Skeletal muscle tissue (tissue), 3 donors: ENCODE measurements at regions not wholly inside any gene's neighbourhood (a gene's known extent, or its start where the extent isn't known, plus 50 kb on each side); places are given as distances from the start of the nearest gene placed in this dataset.

Experiments
- H3K27ac ChIP-seq: one replicate; pipeline ENCODE4 v1.7.0; 2013; ENCODE audit warnings: mild to moderate bottlenecking, low read depth, low read length, inconsistent platforms
- H3K27me3 ChIP-seq, 3 donors: one replicate each; pipeline ENCODE4 v1.7.0; 2013; ENCODE audit warnings: low read length in 3 of 3; ENCODE audit not compliant: control insufficient read depth in 3 of 3, insufficient read depth in 3 of 3
- H3K36me3 ChIP-seq, 3 donors: one replicate each; pipeline ENCODE4 v1.7.0; 2013; ENCODE audit warnings: low read length in 3 of 3; ENCODE audit not compliant: control insufficient read depth in 3 of 3, insufficient read depth in 3 of 3
- H3K4me1 ChIP-seq, 3 donors: one replicate each; pipeline ENCODE4 v1.7.0; 2013; ENCODE audit warnings: low read length in 3 of 3, mild to moderate bottlenecking in 3 of 3; ENCODE audit not compliant: control insufficient read depth in 3 of 3, insufficient read depth in 3 of 3
- H3K4me3 ChIP-seq, 3 donors: one replicate each; pipeline ENCODE4 v1.7.0; 2013; ENCODE audit warnings: low read length in 3 of 3
- H3K9ac ChIP-seq, 3 donors: one replicate each; pipeline ENCODE4 v1.7.0; 2013; ENCODE audit warnings: low read length in 3 of 3, mild to moderate bottlenecking in 3 of 3, moderate library complexity in 2 of 3, low read depth in 1 of 3
- H3K9me3 ChIP-seq, 3 donors: one replicate each; pipeline ENCODE4 v1.7.0; 2013; ENCODE audit warnings: low read length in 3 of 3; ENCODE audit not compliant: control insufficient read depth in 3 of 3
- donor health status: Osteomylitis.

GRCh38 chr2:221203125-221203524, 369.0 kb downstream of the EPHA4 start:
- H3K4me1 ChIP-seq, result no peaks in the 10 kb centered on the region
- H3K4me3 ChIP-seq, result no peak overlapping the region
- H3K27ac ChIP-seq, result no peak overlapping the region
- no peaks in the 10 kb centered on the region for H3K27me3 ChIP-seq
- no peak overlapping the region for H3K9ac ChIP-seq
- H3K36me3 ChIP-seq, result no peaks in the 10 kb centered on the region
- H3K9me3 ChIP-seq, result no peaks in the 10 kb centered on the region

GRCh38 chr2:221203856-221204255, 368.2 kb downstream of the EPHA4 start:
- no peaks in the 10 kb centered on the region for H3K9me3 ChIP-seq
- no peaks in the 10 kb centered on the region for H3K4me1 ChIP-seq
- no peaks in the 10 kb centered on the region for H3K36me3 ChIP-seq
- H3K27me3 ChIP-seq, result no peaks in the 10 kb centered on the region
- no peak overlapping the region for H3K27ac ChIP-seq
- H3K9ac ChIP-seq, result no peak overlapping the region
- H3K4me3 ChIP-seq, result no peak overlapping the region

- Histone ChIP-seq H3K9me3 (no peaks in the 10 kb centered on the region), H3K27me3 (no peaks in the 10 kb centered on the region), H3K4me3 (no peak overlapping the region), H3K27ac (no peak overlapping the region), H3K9ac (no peak overlapping the region), H3K4me1 (no peaks in the 10 kb centered on the region), H3K36me3 (no peaks in the 10 kb centered on the region)
Measured at GRCh38 chr2:221204699-221205098, 367.4 kb downstream of the EPHA4 start.

GRCh38 chr2:221205103-221205673, 366.9 kb downstream of the EPHA4 start:
- H3K9me3 ChIP-seq, result no peaks in the 10 kb centered on the region
- no peak overlapping the region for H3K9ac ChIP-seq

GRCh38 chr2:221210686-221211085, 361.4 kb downstream of the EPHA4 start:
- Histone ChIP-seq H3K27ac (no peak overlapping the region), H3K27me3 (no peaks in the 10 kb centered on the region), H3K4me3 (no peak overlapping the region), H3K4me1 (no peaks in the 10 kb centered on the region), H3K36me3 (no peaks in the 10 kb centered on the region), H3K9me3 (no peaks in the 10 kb centered on the region), H3K9ac (no peak overlapping the region)

More at GRCh38 chr2:221205103-221205673, 366.9 kb downstream of the EPHA4 start:
- Histone ChIP-seq H3K36me3 (no peaks in the 10 kb centered on the region), H3K27ac (no peak overlapping the region), H3K4me3 (no peak overlapping the region), H3K27me3 (no peaks in the 10 kb centered on the region), H3K4me1 (no peaks in the 10 kb centered on the region)

GRCh38 chr2:221211653-221212052, 360.5 kb downstream of the EPHA4 start:
- Histone ChIP-seq H3K9ac (no peak overlapping the region), H3K9me3 (no peaks in the 10 kb centered on the region), H3K4me3 (no peak overlapping the region), H3K4me1 (no peaks in the 10 kb centered on the region), H3K27me3 (no peaks in the 10 kb centered on the region), H3K36me3 (no peaks in the 10 kb centered on the region), H3K27ac (no peak overlapping the region)

GRCh38 chr2:221212105-221212504, 360.0 kb downstream of the EPHA4 start:
- H3K9me3 ChIP-seq, result no peaks in the 10 kb centered on the region
- no peak overlapping the region for H3K4me3 ChIP-seq
- H3K9ac ChIP-seq, result no peak overlapping the region
- H3K27ac ChIP-seq, result no peak overlapping the region
- no peaks in the 10 kb centered on the region for H3K36me3 ChIP-seq
- no peaks in the 10 kb centered on the region for H3K27me3 ChIP-seq
- no peaks in the 10 kb centered on the region for H3K4me1 ChIP-seq

GRCh38 chr2:221215487-221215886, 356.6 kb downstream of the EPHA4 start:
- Histone ChIP-seq H3K4me1 (no peaks in the 10 kb centered on the region), H3K9ac (no peak overlapping the region), H3K9me3 (no peaks in the 10 kb centered on the region), H3K27ac (no peak overlapping the region), H3K27me3 (no peaks in the 10 kb centered on the region), H3K4me3 (no peak overlapping the region), H3K36me3 (no peaks in the 10 kb centered on the region)

- Histone ChIP-seq H3K36me3 (no peaks in the 10 kb centered on the region), H3K4me1 (no peaks in the 10 kb centered on the region), H3K27ac (no peak overlapping the region), H3K9ac (no peak overlapping the region), H3K9me3 (no peaks in the 10 kb centered on the region), H3K4me3 (no peak overlapping the region), H3K27me3 (no peaks in the 10 kb centered on the region)
Measured at GRCh38 chr2:221216636-221217035, 355.5 kb downstream of the EPHA4 start.

- no peaks in the 10 kb centered on the region for H3K27me3 ChIP-seq
- no peaks in the 10 kb centered on the region for H3K36me3 ChIP-seq
- peaks cover 0 to 4% (median 0%) of the 10 kb centered on the region in 3 donors for H3K4me1 ChIP-seq
- no peaks in the 10 kb centered on the region for H3K9me3 ChIP-seq
- no peak overlapping the region for H3K27ac ChIP-seq
- H3K9ac ChIP-seq, result no peak overlapping the region
- H3K4me3 ChIP-seq, result no peak overlapping the region
Measured at GRCh38 chr2:221225752-221226151, 346.4 kb downstream of the EPHA4 start.
